HepG2 (cell line): ENCODE measurements at regions not wholly inside any gene's neighbourhood (a gene's known extent, or its start where the extent isn't known, plus 50 kb on each side); places are given as distances from the start of the nearest gene placed in this dataset.
A peak's percentile ranks its signal among the peaks of the same experiment; 100 is the strongest.

Experiments
- ATAC-seq: fragments of 200-7000 bp; cut with Tn5 transposase; 3 replicates; pipeline ENCODE4 v1.9.1; 2020; ENCODE audit warnings: mild to moderate bottlenecking, moderate library complexity
- BruUV-seq: library from RNA; stranded (reverse); fragments of 400-500 nt; replicated peaks from 2 replicates; lab custom pipeline; 2021; lab: Mats Ljungman, UMichigan
- CTCF ChIA-PET: fragments of 300-600 bp; formaldehyde crosslinking; extraction: SDS; loops from one replicate; lab custom pipeline; 2021; ENCODE audit warnings: low total read pairs, inconsistent platforms, low intra/inter-chr PET ratio; lab: Yijun Ruan, JAX
- POLR2A ChIA-PET: fragments of 350-600 bp; sonication (Branson Sonifier 250); formaldehyde crosslinking; loops from one replicate; lab custom pipeline; 2020; ENCODE audit warnings: antibody characterized with exemption, inconsistent platforms; lab: Yijun Ruan, JAX
- DNase-seq: peaks from one replicate; pipeline ENCODE4 v3.0.0-alpha.2; 2015; ENCODE audit warnings: low spot score
- FAIRE-seq: peaks from 3 replicates; lab custom pipeline; 2011; peaks lifted over from hg19 to GRCh38; lab: Jason Lieb, UNC
- H2AFZ ChIP-seq: one replicate; pipeline ENCODE4 v1.6.1; 2011; ENCODE audit warnings: low read length, inconsistent platforms
- H3K27ac ChIP-seq: fragments of 300-600 bp; 3 replicates; pipeline ENCODE4 v1.8.0; 2011; ENCODE audit warnings: mixed run types, mild to moderate bottlenecking, mixed read lengths, low read length, inconsistent platforms; ENCODE audit not compliant: insufficient read depth; ENCODE audit errors: extremely low read length
- H3K27me3 ChIP-seq, 2 experiments: fragments of 200-600 bp in 1 of 2; 2 replicates in 1 of 2; 3 replicates in 1 of 2; pipeline versions ENCODE4 v1.6.0 to v1.8.0; 2011; ENCODE audit warnings: low read length in 2 of 2, mild to moderate bottlenecking in 2 of 2, moderate library complexity in 2 of 2, inconsistent platforms in 1 of 2; ENCODE audit not compliant: insufficient read depth in 2 of 2, control insufficient read depth in 1 of 2
- H3K36me3 ChIP-seq, 2 experiments: fragments of 200-600 bp in 1 of 2; replicated peaks in 1 of 2; 2 replicates in 1 of 2; 3 replicates in 1 of 2; pipeline versions ENCODE4 v1.5.1 to v1.8.0; 2011; ENCODE audit warnings: low read length in 2 of 2, inconsistent platforms in 1 of 2; ENCODE audit not compliant: insufficient read depth in 2 of 2, control insufficient read depth in 1 of 2
- H3K4me1 ChIP-seq: 2 replicates; pipeline ENCODE4 v1.5.1; 2012; ENCODE audit warnings: low read length, inconsistent platforms; ENCODE audit not compliant: insufficient read depth
- H3K4me2 ChIP-seq: 2 replicates; pipeline ENCODE4 v1.6.0; 2011; ENCODE audit warnings: low read depth, low read length, inconsistent platforms
- H3K4me3 ChIP-seq, 3 experiments: fragments of 200-600 bp in 1 of 3; sonication (generic), shearing (Covaris generic) in 1 of 3; replicated peaks in 1 of 3; 2 replicates each; pipeline ENCODE4 v1.5.1; 2011 to 2016; ENCODE audit warnings: low read length in 3 of 3, inconsistent platforms in 2 of 3, low read depth in 2 of 3, mild to moderate bottlenecking in 2 of 3, control low read depth in 1 of 3, mixed read lengths in 1 of 3; ENCODE audit not compliant: insufficient read depth in 1 of 3
- H3K79me2 ChIP-seq: one replicate; pipeline ENCODE4 v1.6.1; 2011; ENCODE audit warnings: low read length, inconsistent platforms; ENCODE audit not compliant: insufficient read depth
- H3K9ac ChIP-seq: 2 replicates; pipeline ENCODE4 v1.6.0; 2011; ENCODE audit warnings: mild to moderate bottlenecking, low read depth, low read length, inconsistent platforms; ENCODE audit not compliant: insufficient read depth
- H3K9me3 ChIP-seq: 2 replicates; pipeline ENCODE4 v1.5.1; 2012; ENCODE audit warnings: mild to moderate bottlenecking, low read length
- H4K20me1 ChIP-seq: 2 replicates; pipeline ENCODE4 v1.6.0; 2011; ENCODE audit warnings: inconsistent platforms, mild to moderate bottlenecking, low read length, moderate library complexity; ENCODE audit not compliant: insufficient read depth
- ARID3A ChIP-seq: IDR thresholded peaks from 2 replicates; pipeline ENCODE4 v1.6.1; 2012; ENCODE audit warnings: low read depth, low read length, improper control_type of control experiment
- GMEB2 ChIP-seq: IDR thresholded peaks from 2 replicates; pipeline ENCODE4 v1.6.1; 2016; ENCODE audit warnings: missing biosample characterization, missing genetic modification reagents, low read depth
- HNRNPL ChIP-seq: fragments of 200-400 bp; formaldehyde crosslinking; IDR thresholded peaks from 2 replicates; pipeline ENCODE4 v1.6.1; 2017; ENCODE audit warnings: mild to moderate bottlenecking, low read depth, low read length
- KLF16 ChIP-seq, 2 experiments: sonication (generic) in 1 of 2; formaldehyde crosslinking in 1 of 2; IDR thresholded peaks; 2 replicates each; pipeline versions ENCODE4 v1.6.1 to v1.8.0; 2016 to 2023; ENCODE audit warnings: missing genetic modification reagents in 2 of 2, missing compliant biosample characterization in 1 of 2
- MAFF ChIP-seq: IDR thresholded peaks from 2 replicates; pipeline ENCODE4 v1.6.1; 2011; ENCODE audit warnings: low read depth, low read length, improper control_type of control experiment
- MAFK ChIP-seq, 2 experiments: IDR thresholded peaks in 1 of 2; conservative IDR thresholded peaks in 1 of 2; 2 replicates each; pipeline ENCODE4 v1.6.1; 2011; ENCODE audit warnings: improper control_type of control experiment in 2 of 2, low read length in 2 of 2
- MYNN ChIP-seq: sonication (generic); formaldehyde crosslinking; IDR thresholded peaks from 2 replicates; pipeline ENCODE4 v1.4.0; 2020; ENCODE audit warnings: mild to moderate bottlenecking, low read depth, missing genetic modification reagents
- NFE2 ChIP-seq: sonication (generic); formaldehyde crosslinking; IDR thresholded peaks from 2 replicates; pipeline ENCODE4 v1.4.0; 2020; ENCODE audit warnings: missing genetic modification reagents
- XRCC5 ChIP-seq: fragments of 200-400 bp; formaldehyde crosslinking; optimal IDR thresholded peaks from 2 replicates; pipeline ENCODE3; 2017; ENCODE audit warnings: mild to moderate bottlenecking, low read length
- ZBTB37 ChIP-seq: sonication (generic); formaldehyde crosslinking; IDR thresholded peaks from 2 replicates; pipeline ENCODE4 v1.4.0; 2020; ENCODE audit warnings: mild to moderate bottlenecking, missing genetic modification reagents
- ZMYM3 ChIP-seq: sonication (generic); formaldehyde crosslinking; IDR thresholded peaks from 2 replicates; pipeline ENCODE4 v1.5.1; 2020; ENCODE audit warnings: mild to moderate bottlenecking, missing genetic modification reagents
- ZNF12 ChIP-seq: sonication (generic); formaldehyde crosslinking; IDR thresholded peaks from 2 replicates; pipeline ENCODE4 v1.5.0; 2020; ENCODE audit warnings: missing genetic modification reagents
- ZNF282 ChIP-seq: fragments of 450-650 bp; IDR thresholded peaks from 2 replicates; pipeline ENCODE4 v1.6.1; 2018; ENCODE audit not compliant: partially characterized antibody
- ZNF33A ChIP-seq: sonication (generic); formaldehyde crosslinking; IDR thresholded peaks from 2 replicates; pipeline ENCODE4 v1.5.1; 2020; ENCODE audit warnings: missing genetic modification reagents, mild to moderate bottlenecking, moderate library complexity, borderline replicate concordance
- ZNF652 ChIP-seq: IDR thresholded peaks from 2 replicates; pipeline ENCODE4 v1.6.1; 2016; ENCODE audit warnings: low read depth, borderline replicate concordance
- ZSCAN31 ChIP-seq: sonication (generic); formaldehyde crosslinking; IDR thresholded peaks from 2 replicates; pipeline ENCODE4 v1.5.0; 2020; ENCODE audit warnings: low read depth, mild to moderate bottlenecking, missing genetic modification reagents
- WGBS: methylation state at CpG from one replicate; pipeline ENCODE4 v1.1.6; 2017; ENCODE audit warnings: low lambda C conversion rate; 5-methylcytosine and 5-hydroxymethylcytosine counted together
- in situ Hi-C: cut with HindIII; loops from 2 replicates; pipeline ENCODE4 v1.10.0; 2017; ENCODE audit warnings: low pct_unique_long_range_greater_than_20kb; ENCODE audit not compliant: extremely low pct_ligation_motif_present
- intact Hi-C: fragments of 100-400 bp; cut with micrococcal nuclease; formaldehyde crosslinking; loops from one replicate; pipeline ENCODE4 v1.10.0; 2022; ENCODE audit not compliant: unreplicated experiment

GRCh38 chr4:114273238-114273637 lies 293.8 kb upstream of the ARSJ start:
- 0% methylated on average over 1 of the region's 1 CpG for WGBS
- TF ChIP-seq MAFK (conservative IDR thresholded peaks at IDR 0.05 in 1 of 2, IDR thresholded peaks at IDR 0.05 in 1 of 2; ENCODE audit: low read length in 2 of 2) = peak; percentile 59 to 66
- TF ChIP-seq ZSCAN31 (CRISPR knock-in tag) = no peak
- TF ChIP-seq MAFF = peak; percentile 72
- Histone ChIP-seq H3K9me3 (no peaks in the 10 kb centered on the region), H3K27ac (no peak overlapping the region), H3K9ac (no peak overlapping the region), H3K36me3 (no peaks in the 10 kb centered on the region), H4K20me1 (no peaks in the 10 kb centered on the region), H3K4me3 (no peak overlapping the region), H3K4me1 (no peaks in the 10 kb centered on the region), H2AFZ (no peak overlapping the region), H3K27me3 (no peaks in the 10 kb centered on the region), H3K79me2 (no peaks in the 10 kb centered on the region), H3K4me2 (no peak overlapping the region)
- ChIA-PET POLR2A (no interaction called here), CTCF (no interaction called here)
- no peak for DNase-seq
- FAIRE-seq = no peak
- intact Hi-C loops = no loop called here
- no peak for ATAC-seq
- in situ Hi-C loops = no loop called here
- BruUV-seq = no TSS peak

- H3K36me3 ChIP-seq = no peaks in the 10 kb centered on the region
- H2AFZ ChIP-seq = no peak overlapping the region
- no peaks in the 10 kb centered on the region for H3K79me2 ChIP-seq
- DNase-seq (no peak), ATAC-seq (no peak), FAIRE-seq (no peak)
- no peaks in the 10 kb centered on the region for H4K20me1 ChIP-seq
- no peaks in the 10 kb centered on the region for H3K4me1 ChIP-seq
- no peak overlapping the region for H3K4me3 ChIP-seq
- WGBS = 22% methylated on average over 2 of the region's 2 CpGs
- CTCF ChIA-PET = no interaction called here
- H3K9ac ChIP-seq = no peak overlapping the region
- POLR2A ChIA-PET = no interaction called here
- in situ Hi-C loops = no loop called here
- no TSS peak for BruUV-seq
- H3K27me3 ChIP-seq = no peaks in the 10 kb centered on the region
- H3K9me3 ChIP-seq = no peaks in the 10 kb centered on the region
- no peak overlapping the region for H3K4me2 ChIP-seq
- H3K27ac ChIP-seq = no peak overlapping the region
- intact Hi-C loops = no loop called here
- no peak for TF ChIP-seq KLF16 (CRISPR knock-in tag; IDR thresholded peaks at IDR 0.05)
- no peak for TF ChIP-seq XRCC5
- TF ChIP-seq ZMYM3 (CRISPR knock-in tag) = no peak
- TF ChIP-seq GMEB2 (CRISPR knock-in tag) = no peak
- no peak for TF ChIP-seq ZBTB37 (CRISPR knock-in tag)
- TF ChIP-seq MYNN (CRISPR knock-in tag) = no peak
- no peak for TF ChIP-seq ARID3A
- no peak for TF ChIP-seq ZNF652
- no peak for TF ChIP-seq ZNF33A (CRISPR knock-in tag)
- TF ChIP-seq ZNF282 = no peak
- TF ChIP-seq ZNF12 (CRISPR knock-in tag) = no peak
- no peak for TF ChIP-seq HNRNPL
- no peak for TF ChIP-seq NFE2 (CRISPR knock-in tag)
Measured at GRCh38 chr4:114277690-114278089, 298.2 kb upstream of the ARSJ start.
